Right ventricle myocardium inferior (tissue), 1 donor: ENCODE measurements at regions not wholly inside any gene's neighbourhood (a gene's known extent, or its start where the extent isn't known, plus 50 kb on each side); places are given as distances from the start of the nearest gene placed in this dataset.
"Not testable (repeated sequence)": the region's sequence is repeated elsewhere in the genome, so short reads cannot be mapped to it uniquely, and the experiment has no call there.

Experiments used
- ATAC-seq: fragments of 200-7000 bp; cut with Tn5 transposase; one replicate; pipeline ENCODE4 v1.9.1; 2020; ENCODE audit warnings: mild to moderate bottlenecking, moderate library complexity
- DNase-seq: peaks from one replicate; pipeline ENCODE4 v3.0.0; 2021; ENCODE audit errors: missing footprints
- intact Hi-C: fragments of 100-400 bp; cut with DNase I; formaldehyde crosslinking; loops from one replicate; pipeline ENCODE4 v1.11.0; 2022
- donor health status: DM: no; HTN: yes; CAD: no; lungs with severe emphysema.

DNA sequence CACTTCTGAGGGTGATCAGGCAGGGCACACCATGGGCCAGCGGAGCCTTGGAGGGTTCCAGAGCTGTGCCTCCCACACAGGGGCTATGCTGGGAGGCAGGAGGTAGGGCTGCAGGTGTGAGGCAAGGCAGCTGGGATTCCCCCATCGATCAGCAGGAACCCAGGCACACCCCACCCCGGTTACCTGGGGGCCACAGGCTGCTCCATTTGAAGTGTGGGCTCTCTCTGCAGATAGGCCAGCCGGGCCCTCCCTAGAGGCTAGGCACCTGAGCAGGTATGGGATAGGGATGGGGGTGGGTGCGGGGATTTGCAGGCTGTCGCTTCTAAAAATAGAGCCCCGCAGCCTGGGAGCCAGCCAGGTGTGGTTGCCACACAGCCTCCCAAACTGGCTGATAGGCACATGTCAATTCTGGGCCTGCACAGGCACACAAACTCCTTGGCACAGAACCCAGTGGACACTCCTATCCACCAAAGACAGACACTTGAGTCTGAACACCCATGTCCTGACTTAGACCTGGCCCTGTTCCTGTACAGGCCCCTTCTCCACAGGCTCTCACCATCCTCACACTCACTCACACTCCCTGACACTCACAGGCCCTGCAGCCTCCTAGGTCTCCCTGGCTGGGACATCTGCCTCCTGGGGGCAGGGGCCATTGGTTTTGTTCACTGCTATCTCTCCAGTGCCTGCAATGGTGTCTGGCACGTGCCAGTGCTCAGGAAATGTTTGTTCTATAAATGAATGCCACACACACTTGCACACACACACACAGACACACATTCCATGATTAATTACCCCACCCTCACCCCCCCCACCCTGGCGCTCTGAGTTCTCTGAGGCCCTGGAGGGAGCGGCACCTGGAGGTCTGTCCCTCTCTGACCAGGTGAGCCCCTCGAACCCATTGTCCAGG is 73.4 kb downstream of the ZFP36L2 start:
- peak; percentile 74 for DNase-seq
- intact Hi-C loops: no loop called here
- ATAC-seq: peak; percentile 83

DNA sequence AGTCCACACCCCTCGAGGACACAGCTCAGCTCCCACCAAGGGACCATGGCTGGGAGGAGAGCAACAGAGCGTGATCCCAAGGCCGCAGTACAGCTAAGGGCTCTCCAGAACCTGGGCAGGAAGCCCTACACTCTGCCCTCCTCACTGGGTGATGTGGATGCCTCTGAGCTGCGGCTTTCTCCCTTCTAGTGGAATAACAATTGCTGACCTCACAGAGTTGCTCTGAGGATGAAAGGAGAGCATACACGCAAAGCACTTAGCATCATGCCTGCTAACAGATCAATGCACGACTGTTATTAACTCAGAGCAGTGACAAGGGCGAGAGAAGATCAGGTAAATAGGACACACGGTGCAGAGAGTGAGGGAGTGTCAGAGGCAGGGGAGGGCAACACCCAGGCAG is 74.2 kb downstream of the ZFP36L2 start:
- DNase-seq (no peak), ATAC-seq (peak; percentile 36)
- intact Hi-C loops: no loop called here

DNA sequence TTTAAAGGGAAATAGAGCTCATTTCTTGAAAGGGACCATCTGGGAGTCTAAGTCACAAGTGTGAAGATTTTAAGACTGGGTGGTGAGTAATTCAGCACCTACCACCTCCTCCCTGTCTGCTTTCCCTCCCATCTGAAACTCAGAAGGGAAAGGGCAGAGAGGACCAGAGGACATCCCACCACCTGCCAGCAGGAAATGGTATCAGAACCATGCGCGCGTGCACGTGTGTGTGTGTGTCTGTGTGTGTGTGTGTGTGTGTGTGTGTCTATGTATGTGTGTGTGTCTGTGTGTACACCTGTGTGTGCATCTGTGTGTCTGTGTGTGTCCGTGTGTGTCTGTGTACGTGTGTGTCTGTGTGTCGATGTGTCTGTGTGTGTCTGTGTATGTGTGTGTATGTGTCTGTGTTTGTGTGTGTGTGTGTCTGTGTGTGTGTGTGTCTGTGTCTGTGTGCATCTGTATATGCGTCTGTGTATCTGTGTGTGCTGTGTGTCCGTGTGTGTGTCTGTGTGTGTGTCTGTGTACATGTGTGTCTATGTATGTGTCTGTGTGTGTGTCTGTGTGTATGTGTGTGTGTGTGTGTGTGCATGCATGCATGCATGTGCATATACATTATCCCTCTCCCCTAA is 76.8 kb downstream of the ZFP36L2 start:
- intact Hi-C loops: no loop called here
- no peak for ATAC-seq
- no peak for DNase-seq

DNA sequence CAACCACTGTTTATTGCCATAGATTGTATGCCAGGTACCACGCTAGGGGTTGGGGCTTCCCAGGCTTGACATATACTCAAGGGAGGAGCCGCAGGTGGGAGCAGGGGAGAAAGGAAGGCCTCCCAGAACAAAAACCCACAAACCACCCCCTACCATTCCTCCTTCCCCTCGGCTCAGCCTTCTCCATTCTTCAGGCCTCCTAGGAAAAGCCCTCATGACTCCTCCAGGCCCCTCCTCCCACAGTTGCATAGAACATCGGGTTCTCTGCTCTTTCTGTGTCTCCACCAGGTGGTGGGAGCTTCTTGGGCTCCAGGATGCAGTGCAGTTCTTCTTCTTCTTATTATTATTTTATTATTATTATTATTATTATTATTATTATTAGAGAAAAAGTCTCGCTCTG is 80.3 kb downstream of the ZFP36L2 start:
- DNase-seq (no peak), ATAC-seq (no peak)
- intact Hi-C loops: no loop called here

DNA sequence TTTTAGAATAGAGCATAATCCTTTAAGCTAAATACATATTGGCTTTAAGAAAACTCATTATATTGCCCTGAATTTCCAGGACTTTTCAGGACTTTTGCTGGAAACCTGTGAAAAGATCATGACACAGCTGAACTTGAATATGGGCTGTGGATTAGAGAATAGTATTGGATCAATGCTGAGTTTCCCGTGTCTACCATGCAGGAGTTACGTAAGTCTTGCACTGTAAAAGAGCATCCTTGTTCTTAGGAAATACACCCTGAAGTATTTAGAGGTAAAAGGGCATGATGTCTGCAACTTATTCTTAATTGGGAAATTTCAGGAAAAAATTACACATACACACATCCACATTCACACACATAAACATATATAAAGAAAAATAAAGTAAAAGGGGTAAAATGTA is 82.1 kb downstream of the ZFP36L2 start:
- intact Hi-C loops: no loop called here
- DNase-seq (no peak), ATAC-seq (no peak)

DNA sequence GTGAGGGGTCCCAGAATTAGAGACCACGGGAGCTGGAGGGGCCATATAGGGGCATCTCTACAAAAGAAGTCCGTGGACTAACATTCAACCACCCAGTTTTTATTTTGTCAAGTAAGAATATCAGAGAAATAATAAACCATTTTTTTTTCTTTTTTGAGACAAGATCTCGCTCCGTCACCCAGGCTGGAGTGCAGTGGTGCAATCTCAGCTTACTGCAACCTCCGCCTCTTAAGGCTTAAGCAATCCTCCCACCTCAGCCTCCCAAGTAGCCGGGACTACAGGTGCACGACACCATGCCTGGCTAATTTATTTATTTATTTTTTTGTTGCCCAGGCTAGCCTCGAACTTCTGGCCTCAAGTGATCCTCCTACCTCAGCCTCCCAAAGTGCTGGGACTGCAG is 82.7 kb downstream of the ZFP36L2 start:
- DNase-seq (no peak), ATAC-seq (no peak)
- intact Hi-C loops: no loop called here

DNA sequence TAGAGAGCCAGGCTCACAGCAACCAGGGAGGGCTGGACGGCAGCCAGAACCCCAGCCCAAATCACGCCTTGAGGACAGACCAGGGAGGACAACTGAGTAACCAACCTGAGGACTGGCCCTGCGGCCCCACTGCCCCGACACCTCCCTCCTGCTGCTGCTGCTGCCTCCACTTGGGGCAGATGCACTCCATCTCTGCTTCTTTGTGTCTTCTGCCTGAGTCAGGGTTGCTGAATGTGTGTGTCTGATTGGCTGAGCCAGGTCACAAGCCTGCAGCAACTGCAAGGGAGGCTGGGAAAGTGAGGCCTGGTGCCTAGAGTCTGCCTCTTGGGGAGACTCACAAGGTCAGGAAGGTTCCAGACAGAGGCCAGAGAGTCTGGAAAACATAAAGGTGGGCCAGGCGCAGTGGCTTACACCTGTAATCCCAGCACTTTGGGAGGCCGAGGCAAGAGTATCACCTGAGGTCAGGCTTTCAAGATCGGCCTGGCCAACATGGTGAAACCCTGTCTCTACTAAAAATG is 83.4 kb downstream of the ZFP36L2 start:
- no peak for DNase-seq
- no peak for ATAC-seq
- intact Hi-C loops: no loop called here

GRCh38 chr2:43141636-43142151 is 84.7 kb downstream of the ZFP36L2 start:
- intact Hi-C loops: not testable (repeated sequence)

GRCh38 chr2:43139996-43140621 is 86.3 kb downstream of the ZFP36L2 start:
- intact Hi-C loops: no loop called here
- DNase-seq (peak; percentile 69), ATAC-seq (peak; percentile 70)

More at GRCh38 chr2:43141636-43142151, 84.7 kb downstream of the ZFP36L2 start:
- not testable (repeated sequence) for ATAC-seq, DNase-seq

DNA sequence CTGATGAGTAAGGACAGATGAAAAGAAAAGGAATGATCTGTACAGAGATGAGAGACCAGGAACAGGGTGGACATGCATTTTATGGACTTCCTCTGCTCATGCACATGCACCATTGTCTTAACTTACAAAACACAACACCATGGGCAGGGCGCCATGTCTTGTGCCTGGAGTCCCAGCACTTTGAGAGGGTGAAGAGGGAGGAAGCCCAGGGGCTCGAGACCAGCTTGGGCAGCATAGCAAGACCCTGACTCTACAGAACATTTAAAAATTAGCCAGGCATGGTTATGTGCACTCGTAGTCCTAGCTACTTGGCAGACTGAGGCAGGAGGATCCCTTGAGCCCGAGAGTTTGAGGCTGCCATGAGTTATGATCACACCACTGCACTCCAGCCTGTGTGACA is 86.9 kb downstream of the ZFP36L2 start:
- DNase-seq: no peak
- no peak for ATAC-seq
- intact Hi-C loops: no loop called here

DNA sequence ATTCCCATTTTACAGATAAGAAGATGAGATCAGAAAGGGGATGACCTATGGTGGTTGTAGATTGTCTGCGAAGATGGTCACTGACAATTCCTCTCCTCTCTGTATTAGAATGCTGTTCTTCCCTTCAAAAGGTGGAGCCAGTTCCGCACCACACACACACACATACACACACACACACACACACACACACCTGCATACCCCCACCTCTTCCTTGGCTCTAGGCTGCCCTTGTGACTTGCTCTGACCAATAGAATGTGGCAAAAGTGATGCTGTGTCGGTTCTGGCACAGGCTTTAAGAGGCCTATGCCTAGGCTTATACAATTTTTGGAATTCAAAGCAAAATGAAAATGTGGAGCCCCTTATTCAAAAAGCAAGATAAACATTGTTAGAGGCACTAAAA is 88.0 kb downstream of the ZFP36L2 start:
- ATAC-seq (no peak), DNase-seq (no peak)
- intact Hi-C loops: no loop called here

GRCh38 chr2:43136876-43137275 is 89.5 kb downstream of the ZFP36L2 start:
- intact Hi-C loops: no loop called here
- DNase-seq: no peak
- ATAC-seq: no peak

- DNase-seq (no peak), ATAC-seq (no peak)
- intact Hi-C loops: no loop called here
These were observed 90.2 kb downstream of the ZFP36L2 start for GRCh38 chr2:43136011-43136799.

- ATAC-seq (no peak), DNase-seq (no peak)
- intact Hi-C loops: no loop called here
These were observed 90.8 kb downstream of the ZFP36L2 start for GRCh38 chr2:43135583-43135982.

DNA sequence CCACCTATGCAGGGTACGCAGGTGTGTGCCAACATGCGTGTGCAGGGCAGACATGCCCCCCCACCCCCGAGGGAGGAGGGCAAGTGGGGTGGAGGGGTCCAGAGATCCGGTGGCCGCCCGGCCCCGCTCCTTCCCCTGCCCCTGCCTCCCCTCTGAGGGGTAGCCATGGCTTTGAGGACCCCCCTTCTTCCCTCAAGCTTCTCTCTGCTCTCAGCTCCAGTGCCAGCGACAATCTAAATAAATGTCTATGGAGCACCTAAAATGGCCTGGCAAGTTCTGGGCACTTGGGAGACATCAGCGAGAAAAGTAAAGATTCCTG is 91.9 kb downstream of the ZFP36L2 start:
- intact Hi-C loops: no loop called here
- ATAC-seq (no peak), DNase-seq (no peak)

- ATAC-seq (no peak), DNase-seq (peak; percentile 89)
These were observed 92.5 kb downstream of the ZFP36L2 start for GRCh38 chr2:43133708-43134570.

DNA sequence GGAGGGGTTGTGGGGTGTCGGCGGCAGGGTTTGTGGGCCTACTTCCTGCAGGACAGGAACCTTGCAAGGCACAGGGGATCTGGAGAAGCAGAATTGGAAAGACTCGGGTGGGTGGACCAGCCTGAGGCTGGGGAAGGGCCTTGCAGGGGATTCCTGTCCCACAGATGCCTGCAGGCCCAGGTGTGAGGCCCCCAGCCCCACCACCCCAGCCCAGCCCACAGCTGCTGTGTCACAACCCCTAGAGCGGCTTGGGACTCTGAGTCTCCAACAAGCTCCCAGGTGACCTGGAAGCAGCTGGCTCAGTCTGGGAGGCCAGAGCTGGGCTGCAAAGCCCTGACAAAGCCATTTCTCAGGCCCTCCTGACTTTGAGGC is 93.1 kb downstream of the ZFP36L2 start:
- intact Hi-C loops: no loop called here
- ATAC-seq (no peak), DNase-seq (no peak)

More at GRCh38 chr2:43133708-43134570, 92.5 kb downstream of the ZFP36L2 start:
- intact Hi-C loops: no loop called here

GRCh38 chr2:43132683-43133301 is 93.6 kb downstream of the ZFP36L2 start:
- no peak for ATAC-seq

More at GRCh38 chr2:43132683-43133301, 93.6 kb downstream of the ZFP36L2 start:
- DNase-seq: no peak
- intact Hi-C loops: no loop called here
